ENCODE measurements at regions not wholly inside any gene's neighbourhood (a gene's known extent, or its start where the extent isn't known, plus 50 kb on each side); places are given as distances from the start of the nearest gene placed in this dataset.

GRCh38 chr3:194858382-194858781, 172.7 kb downstream of the FAM43A start:
- H3K4me1 Mint-ChIP-seq = peaks cover 18 to 22% of the 10 kb centered on the region in 2 experiments
- Histone ChIP-seq H3K4me2 (ENCODE audit: insufficient read depth, insufficient read length, low read length) (no peak overlapping the region), H3K4me1 (ENCODE audit: insufficient read depth, low read length) (peaks cover 4% of the 10 kb centered on the region; the same call in 1 of the 2 replicates), H2BK20ac (ENCODE audit: low read depth, low read length, poor library complexity, severe bottlenecking) (no peak overlapping the region), H2BK12ac (ENCODE audit: insufficient read length, low read depth, low read length) (no peak overlapping the region), H3T11ph (ENCODE audit: low read length) (no peak overlapping the region), H4K91ac (ENCODE audit: insufficient read length, low read depth, low read length) (no peak overlapping the region), H3K9me3 (ENCODE audit: control insufficient read depth, low read depth, low read length) (no peaks in the 10 kb centered on the region), H3K23ac (ENCODE audit: insufficient read length, low read depth, low read length) (no peak overlapping the region), H2AK5ac (ENCODE audit: insufficient read length, low read length) (no peak overlapping the region), H3K14ac (ENCODE audit: insufficient read depth, low read length) (no peak overlapping the region), H3K27ac (ENCODE audit: insufficient read length, low read depth, low read length) (no peak overlapping the region), H3K9ac (ENCODE audit: extremely low read depth, insufficient read length, low read length) (no peak overlapping the region), H2BK5ac (ENCODE audit: insufficient read length, low read length) (no peak overlapping the region), H2BK120ac (ENCODE audit: low read depth, low read length, poor library complexity, severe bottlenecking) (no peak overlapping the region), H2BK15ac (ENCODE audit: low read depth, low read length) (no peak overlapping the region), H4K20me1 (ENCODE audit: control insufficient read depth, insufficient read depth, insufficient read length) (no peaks in the 10 kb centered on the region), H4K5ac (ENCODE audit: insufficient read length, low read depth, low read length) (no peak overlapping the region), H3K79me1 (ENCODE audit: insufficient read depth, low read depth, low read length, poor library complexity, severe bottlenecking) (no peaks in the 10 kb centered on the region), H3K56ac (ENCODE audit: insufficient read length, low read depth, low read length) (no peak overlapping the region), H3K23me2 (ENCODE audit: insufficient read length, low read depth, low read length, poor library complexity, severe bottlenecking) (no peaks in the 10 kb centered on the region), H3K79me2 (ENCODE audit: insufficient read depth, low read length) (no peaks in the 10 kb centered on the region), H3K18ac (ENCODE audit: insufficient read length, low read depth, low read length) (no peak overlapping the region), H3K4ac (ENCODE audit: low read depth, low read length) (no peak overlapping the region), H2AFZ (ENCODE audit: low read length) (no peak overlapping the region), H4K8ac (replicated peaks; ENCODE audit: insufficient read length, low read depth, low read length) (no peak overlapping the region), H3K27me3 (ENCODE audit: insufficient read depth, low read length) (no peaks in the 10 kb centered on the region)
- no peak overlapping the region for H3K27ac Mint-ChIP-seq
- no peaks in the 10 kb centered on the region for H3K27me3 Mint-ChIP-seq (ENCODE audit: low read depth)
- WGBS (ENCODE audit: extremely low coverage, insufficient read length, low lambda C conversion rate) = no CpG with 5 or more reads among the region's 2 CpGs
- TF ChIP-seq CTCF (conservative IDR thresholded peaks at IDR 0.05) = no peak
- H3K36me3 Mint-ChIP-seq (ENCODE audit: insufficient read depth in 1 of 3, low read depth in 3 of 3) = no peaks in the 10 kb centered on the region
- H3K9me3 Mint-ChIP-seq = no peaks in the 10 kb centered on the region
- no peak for DNase-seq
- no peak overlapping the region for H3K4me3 Mint-ChIP-seq
